MM.1S (cell line): ENCODE measurements at regions not wholly inside any gene's neighbourhood (a gene's known extent, or its start where the extent isn't known, plus 50 kb on each side); places are given as distances from the start of the nearest gene placed in this dataset.

Experiments
- DNase-seq: peaks from one replicate; pipeline ENCODE4 v3.0.0-alpha.2; 2015
- H2AFZ ChIP-seq: fragments of 300-600 bp; sonication (generic); 2 replicates; pipeline ENCODE4 v1.6.0; 2016; ENCODE audit warnings: antibody characterized with exemption, low read length
- H3F3A ChIP-seq: fragments of 300-600 bp; sonication (generic); 2 replicates; pipeline ENCODE4 v1.6.1; 2016; ENCODE audit warnings: mild to moderate bottlenecking, antibody characterized with exemption, low read length, moderate library complexity, mixed read lengths; ENCODE audit not compliant: insufficient read depth
- H3K27ac ChIP-seq: fragments of 300-600 bp; sonication (generic); 2 replicates; pipeline ENCODE4 v1.5.1; 2016; ENCODE audit warnings: mild to moderate bottlenecking, low read length
- H3K27me3 ChIP-seq: fragments of 300-600 bp; sonication (generic); replicated peaks from 2 replicates; pipeline ENCODE4 v1.6.0; 2016; ENCODE audit warnings: low read length; ENCODE audit not compliant: insufficient read depth
- H3K36me3 ChIP-seq: fragments of 300-600 bp; sonication (generic); replicated peaks from 2 replicates; pipeline ENCODE4 v1.6.1; 2016; ENCODE audit warnings: mild to moderate bottlenecking, low read length, mixed read lengths; ENCODE audit not compliant: insufficient read depth
- H3K4me1 ChIP-seq: fragments of 300-600 bp; sonication (generic); 2 replicates; pipeline ENCODE4 v1.6.1; 2016; ENCODE audit warnings: low read length, mixed read lengths
- H3K4me2 ChIP-seq: fragments of 300-600 bp; sonication (generic); 2 replicates; pipeline ENCODE4 v1.6.0; 2016; ENCODE audit warnings: low read depth, low read length
- H3K4me3 ChIP-seq: fragments of 300-600 bp; sonication (generic); 2 replicates; pipeline ENCODE4 v1.5.1; 2016; ENCODE audit warnings: low read length, mixed read lengths
- H3K79me2 ChIP-seq: fragments of 300-600 bp; sonication (generic); 2 replicates; pipeline ENCODE4 v1.6.1; 2016; ENCODE audit warnings: mixed run types, low read length, mixed read lengths
- H3K9ac ChIP-seq: fragments of 300-600 bp; sonication (generic); 2 replicates; pipeline ENCODE4 v1.6.1; 2016; ENCODE audit warnings: low read length, mixed read lengths
- H3K9me2 ChIP-seq: fragments of 300-600 bp; sonication (generic); replicated peaks from 2 replicates; pipeline ENCODE4 v1.6.1; 2016; ENCODE audit warnings: mild to moderate bottlenecking, low read length, mixed read lengths; ENCODE audit not compliant: insufficient read depth
- H3K9me3 ChIP-seq: fragments of 300-600 bp; sonication (generic); replicated peaks from 2 replicates; pipeline ENCODE4 v1.6.1; 2016; ENCODE audit warnings: mild to moderate bottlenecking, low read length, mixed read lengths; ENCODE audit not compliant: insufficient read depth
- H4K20me1 ChIP-seq: fragments of 300-600 bp; sonication (generic); 2 replicates; pipeline ENCODE4 v1.6.1; 2016; ENCODE audit warnings: mild to moderate bottlenecking, low read length, moderate library complexity, mixed read lengths; ENCODE audit not compliant: insufficient read depth
- EZH2 ChIP-seq: fragments of 300-600 bp; sonication (generic); optimal IDR thresholded peaks from 2 replicates; pipeline ENCODE3; 2017; ENCODE audit warnings: low read depth, mild to moderate bottlenecking, antibody characterized with exemption, low read length, mixed read lengths
- EZH2phosphoT487 ChIP-seq: fragments of 300-600 bp; sonication (generic); IDR thresholded peaks from 2 replicates; pipeline ENCODE4 v1.6.1; 2018; ENCODE audit warnings: antibody characterized with exemption, low read length
- TF ChIP-seq, protein P1 (sequence below): fragments of 300-600 bp; sonication (generic); IDR thresholded peaks from 2 replicates; pipeline ENCODE4 v1.5.1; 2016; ENCODE audit warnings: antibody characterized with exemption, low read length, mixed read lengths

DNA sequence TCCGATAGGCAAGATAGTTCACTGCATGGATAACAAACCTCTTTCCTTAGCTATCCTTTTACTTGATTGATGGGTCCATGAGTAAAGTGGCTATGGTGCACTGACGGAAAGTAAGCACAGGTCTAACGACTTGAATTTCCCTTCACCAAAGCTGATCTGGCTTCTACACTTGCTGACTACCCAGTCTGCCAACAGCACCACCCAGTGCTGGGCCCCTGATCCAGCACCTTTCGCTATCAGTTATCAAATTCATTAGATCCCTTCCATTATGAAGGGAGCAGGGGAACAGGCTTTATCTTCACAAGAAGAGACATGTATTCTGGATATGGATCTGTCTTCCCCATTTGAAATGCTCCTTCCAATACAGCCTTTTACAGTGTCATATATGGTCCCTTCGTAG, 855.9 kb downstream of the GRID1 start:
- Histone ChIP-seq H3K4me3 (no peak overlapping the region), H3K27ac (no peak overlapping the region), H3K4me2 (no peak overlapping the region), H3K79me2 (no peaks in the 10 kb centered on the region), H3K9me2 (no peaks in the 10 kb centered on the region), H3K27me3 (no peaks in the 10 kb centered on the region), H3K4me1 (no peaks in the 10 kb centered on the region), H2AFZ (no peak overlapping the region), H3F3A (no peaks in the 10 kb centered on the region), H4K20me1 (no peaks in the 10 kb centered on the region), H3K9ac (no peak overlapping the region), H3K9me3 (no peaks in the 10 kb centered on the region), H3K36me3 (no peaks in the 10 kb centered on the region)
- no peak for TF ChIP-seq EZH2
- no peak for TF ChIP-seq EZH2phosphoT487
- DNase-seq: no peak

DNA sequence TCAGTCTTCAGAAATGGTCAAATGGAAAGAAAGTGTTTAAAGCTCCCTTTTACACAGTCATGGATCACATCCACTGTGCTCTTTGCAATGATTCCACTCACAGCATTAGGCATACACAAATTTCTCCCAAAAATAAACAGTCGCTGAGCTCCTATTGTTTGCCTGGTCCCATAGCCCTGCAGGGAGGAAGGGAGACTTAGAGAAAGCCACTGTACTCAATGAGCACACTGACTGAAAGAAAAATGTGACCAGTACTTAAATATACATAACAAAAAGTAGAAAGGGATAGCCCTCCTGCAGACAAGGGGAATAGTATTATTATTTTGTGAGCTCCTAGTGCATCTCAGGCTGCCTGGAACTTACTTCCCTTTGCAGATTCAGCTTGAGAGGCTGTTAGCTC, 853.2 kb downstream of the GRID1 start:
- Histone ChIP-seq H3K4me1 (no peaks in the 10 kb centered on the region), H2AFZ (no peak overlapping the region), H3K4me3 (no peak overlapping the region), H3K9ac (no peak overlapping the region), H3K9me2 (no peaks in the 10 kb centered on the region), H3K4me2 (no peak overlapping the region), H3K36me3 (no peaks in the 10 kb centered on the region), H3K9me3 (no peaks in the 10 kb centered on the region), H3F3A (no peaks in the 10 kb centered on the region), H4K20me1 (no peaks in the 10 kb centered on the region), H3K27ac (no peak overlapping the region), H3K79me2 (no peaks in the 10 kb centered on the region), H3K27me3 (no peaks in the 10 kb centered on the region)
- no peak for DNase-seq
- TF ChIP-seq EZH2phosphoT487: no peak
- TF ChIP-seq, protein P1, sequence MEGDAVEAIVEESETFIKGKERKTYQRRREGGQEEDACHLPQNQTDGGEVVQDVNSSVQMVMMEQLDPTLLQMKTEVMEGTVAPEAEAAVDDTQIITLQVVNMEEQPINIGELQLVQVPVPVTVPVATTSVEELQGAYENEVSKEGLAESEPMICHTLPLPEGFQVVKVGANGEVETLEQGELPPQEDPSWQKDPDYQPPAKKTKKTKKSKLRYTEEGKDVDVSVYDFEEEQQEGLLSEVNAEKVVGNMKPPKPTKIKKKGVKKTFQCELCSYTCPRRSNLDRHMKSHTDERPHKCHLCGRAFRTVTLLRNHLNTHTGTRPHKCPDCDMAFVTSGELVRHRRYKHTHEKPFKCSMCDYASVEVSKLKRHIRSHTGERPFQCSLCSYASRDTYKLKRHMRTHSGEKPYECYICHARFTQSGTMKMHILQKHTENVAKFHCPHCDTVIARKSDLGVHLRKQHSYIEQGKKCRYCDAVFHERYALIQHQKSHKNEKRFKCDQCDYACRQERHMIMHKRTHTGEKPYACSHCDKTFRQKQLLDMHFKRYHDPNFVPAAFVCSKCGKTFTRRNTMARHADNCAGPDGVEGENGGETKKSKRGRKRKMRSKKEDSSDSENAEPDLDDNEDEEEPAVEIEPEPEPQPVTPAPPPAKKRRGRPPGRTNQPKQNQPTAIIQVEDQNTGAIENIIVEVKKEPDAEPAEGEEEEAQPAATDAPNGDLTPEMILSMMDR: no peak
- no peak for TF ChIP-seq EZH2

DNA sequence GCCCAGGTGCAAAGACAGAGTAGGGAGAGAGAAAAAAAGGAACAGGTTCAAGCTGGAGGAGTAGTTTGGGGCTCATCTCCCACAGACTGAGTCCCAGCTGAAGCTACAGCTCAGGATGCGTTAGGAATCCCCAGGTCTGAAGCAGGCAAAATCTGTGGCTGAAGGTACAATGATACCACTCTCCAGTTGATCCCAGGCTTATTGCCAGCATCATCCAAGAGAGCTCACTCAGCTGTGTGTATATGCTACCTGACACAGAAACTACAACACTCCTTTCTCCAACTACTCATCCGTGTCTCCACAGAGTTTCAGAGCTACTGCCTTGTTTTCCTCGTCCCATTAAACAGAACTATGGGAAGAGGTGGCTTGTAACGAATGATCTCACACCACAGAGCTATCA, 851.3 kb downstream of the GRID1 start:
- TF ChIP-seq, protein P1: no peak
- no peak for TF ChIP-seq EZH2
- no peak for TF ChIP-seq EZH2phosphoT487
- Histone ChIP-seq H3K27ac (no peak overlapping the region), H3K36me3 (no peaks in the 10 kb centered on the region), H3K79me2 (no peaks in the 10 kb centered on the region), H3F3A (no peaks in the 10 kb centered on the region), H3K9me3 (no peaks in the 10 kb centered on the region), H3K27me3 (no peaks in the 10 kb centered on the region), H3K4me1 (no peaks in the 10 kb centered on the region), H4K20me1 (no peaks in the 10 kb centered on the region), H3K4me3 (no peak overlapping the region), H3K9ac (no peak overlapping the region), H2AFZ (no peak overlapping the region), H3K4me2 (no peak overlapping the region), H3K9me2 (no peaks in the 10 kb centered on the region)
- DNase-seq: no peak

DNA sequence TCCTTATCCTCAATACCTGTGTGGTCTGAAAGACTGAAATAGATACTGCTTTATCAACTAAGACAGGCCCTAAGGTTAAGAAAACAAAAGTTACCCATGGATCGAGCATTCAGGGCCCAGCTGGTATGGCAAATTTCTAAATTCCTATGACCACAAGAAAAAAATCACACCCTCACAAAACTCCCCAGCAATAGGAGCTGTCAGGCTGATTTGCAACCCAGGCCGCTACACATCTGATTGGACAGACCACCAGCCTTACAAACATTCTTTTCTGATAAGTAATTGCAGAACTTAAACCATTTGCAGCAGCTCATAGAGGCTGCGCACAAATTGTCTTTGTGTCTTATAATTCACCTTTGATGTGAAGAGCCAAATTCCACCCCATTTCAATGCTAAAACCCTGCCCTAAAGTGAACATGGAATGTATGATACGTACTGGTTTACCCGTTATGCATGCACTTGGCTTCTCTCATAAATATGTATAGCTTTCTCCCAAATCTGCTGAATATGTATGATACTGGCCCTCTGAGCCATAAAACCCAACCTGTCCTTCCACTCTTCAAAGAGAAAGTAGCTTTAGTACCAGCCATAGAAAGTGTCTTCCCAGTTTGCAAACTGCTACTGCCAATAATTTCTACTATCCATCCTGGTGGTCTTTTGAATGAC, 842.5 kb downstream of the GRID1 start:
- H3K4me1 ChIP-seq: no peaks in the 10 kb centered on the region
- no peak overlapping the region for H3K27ac ChIP-seq
- H3K9me3 ChIP-seq: no peaks in the 10 kb centered on the region
- no peaks in the 10 kb centered on the region for H3K27me3 ChIP-seq
- no peak overlapping the region for H2AFZ ChIP-seq
- H3K79me2 ChIP-seq: no peaks in the 10 kb centered on the region
- TF ChIP-seq, protein P1: no peak
- TF ChIP-seq EZH2 (no peak), EZH2phosphoT487 (no peak)
- DNase-seq: no peak
- no peaks in the 10 kb centered on the region for H3K36me3 ChIP-seq
- H3K4me3 ChIP-seq: no peak overlapping the region
- no peak overlapping the region for H3K4me2 ChIP-seq
- no peaks in the 10 kb centered on the region for H3F3A ChIP-seq
- no peaks in the 10 kb centered on the region for H4K20me1 ChIP-seq
- H3K9ac ChIP-seq: no peak overlapping the region
- H3K9me2 ChIP-seq: no peaks in the 10 kb centered on the region
